ENCODE measurements at regions not wholly inside any gene's neighbourhood (a gene's known extent, or its start where the extent isn't known, plus 50 kb on each side); places are given as distances from the start of the nearest gene placed in this dataset.

DNA sequence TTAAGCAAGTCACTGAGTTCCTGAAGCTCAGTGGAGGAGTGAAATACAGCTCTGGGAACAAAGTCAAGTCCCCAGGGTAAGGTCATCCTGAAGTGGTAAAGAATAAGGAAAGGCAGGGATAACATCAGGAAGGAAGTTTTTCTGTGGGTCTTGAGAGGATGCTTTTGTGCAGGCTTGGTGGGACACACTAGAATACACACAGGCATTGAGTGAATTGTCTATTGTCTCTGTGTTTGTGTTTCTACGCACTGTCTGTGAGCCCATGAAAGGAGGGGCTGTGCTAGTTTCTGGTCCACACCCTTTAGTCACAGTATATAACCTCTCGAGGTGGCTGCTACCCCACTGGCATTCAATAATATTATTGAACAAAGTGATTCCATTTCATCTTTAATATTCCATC is 95.8 kb upstream of the ABCB5 start:
- H3K79me1 ChIP-seq (ENCODE audit: low read depth in 1 of 2, low read length in 2 of 2) = no peaks in the 10 kb centered on the region
- dilution Hi-C loops (cut with HindIII; ENCODE audit: low sequenced_read_pairs, unreplicated experiment) = no loop called here
- H4K20me1 ChIP-seq (ENCODE audit: insufficient read depth, low read length) = no peaks in the 10 kb centered on the region
- H2BK20ac ChIP-seq (ENCODE audit: low read depth, low read length) = no peak overlapping the region
- H2AFZ ChIP-seq (replicated peaks; ENCODE audit: low read length, poor library complexity) = no peak overlapping the region
- H4K8ac ChIP-seq (ENCODE audit: low read depth in 2 of 2, low read length in 2 of 2) = no peak overlapping the region
- DNase-seq (no peak), ATAC-seq (ENCODE audit: low read depth) (no peak)
- no peaks in the 10 kb centered on the region for H3K9me1 ChIP-seq (ENCODE audit: insufficient read depth, low read length)
- ChIA-PET CTCF (no interaction called here), POLR2A (ENCODE audit: unreplicated experiment) (no interaction called here)
- no peak overlapping the region for H4K5ac ChIP-seq (ENCODE audit: low read depth, low read length)
- no peak overlapping the region for H3K4me3 ChIP-seq (ENCODE audit: insufficient read depth, low read depth, low read length)
- no peak overlapping the region for H3K18ac ChIP-seq (ENCODE audit: low read depth, low read length)
- intact Hi-C loops (cut with micrococcal nuclease) = no loop called here
- no CpG with 5 or more reads among the region's 2 CpGs for WGBS, 2 experiments (ENCODE audit: extremely low coverage in 2 of 2, insufficient read length in 1 of 2)
- no peaks in the 10 kb centered on the region for H3K36me3 ChIP-seq (ENCODE audit: control insufficient read depth, insufficient read depth, low read length)
- H3K4me1 ChIP-seq (ENCODE audit: control insufficient read depth, insufficient read depth, low read length) = no peaks in the 10 kb centered on the region
- H2BK15ac ChIP-seq (ENCODE audit: low read depth, low read length) = no peak overlapping the region
- no peak overlapping the region for H3K14ac ChIP-seq (replicated peaks; ENCODE audit: low read depth, low read length)
- no peak overlapping the region for H3K9ac ChIP-seq (ENCODE audit: low read depth, low read length)
- no peak overlapping the region for H3K4me2 ChIP-seq (ENCODE audit: low read depth, low read length)
- in situ Hi-C loops (cut with MboI; ENCODE audit: low sequenced_read_pairs) = no loop called here
- no peak overlapping the region for H3K23ac ChIP-seq (ENCODE audit: low read depth, low read length)
- no peak overlapping the region for H3K4ac ChIP-seq (ENCODE audit: low read depth, low read length)
- no TSS peak for BruUV-seq (replicated peaks)
- no peak overlapping the region for H2BK5ac ChIP-seq (ENCODE audit: low read depth, low read length, poor library complexity, severe bottlenecking)
- H2BK120ac ChIP-seq (ENCODE audit: low read depth, low read length) = no peak overlapping the region
- no peak overlapping the region for H3K56ac ChIP-seq (ENCODE audit: extremely low read depth, insufficient read depth, low read length)
- H4K91ac ChIP-seq (ENCODE audit: insufficient read depth, low read depth, low read length) = no peak overlapping the region
- H2AK5ac ChIP-seq (ENCODE audit: low read depth, low read length) = no peak overlapping the region
- no peaks in the 10 kb centered on the region for H3K9me3 ChIP-seq (ENCODE audit: control insufficient read depth, insufficient read depth, low read length)
- no peak overlapping the region for H2AK9ac ChIP-seq (replicated peaks; ENCODE audit: low read depth, low read length, poor library complexity)
- no peak overlapping the region for H3K27ac ChIP-seq (ENCODE audit: insufficient read depth, low read length)
- TF ChIP-seq NFE2L2 (IDR thresholded peaks at IDR 0.05; ENCODE audit: low read depth, low read length) (no peak), MAFK (IDR thresholded peaks at IDR 0.05; ENCODE audit: low read depth, low read length) (no peak), RAD21 (IDR thresholded peaks at IDR 0.05; ENCODE audit: low read length) (no peak), SMC3 (IDR thresholded peaks at IDR 0.05; ENCODE audit: low read depth, low read length) (no peak), FOS (IDR thresholded peaks at IDR 0.05; ENCODE audit: low read depth, low read length) (no peak), RCOR1 (IDR thresholded peaks at IDR 0.05; ENCODE audit: insufficient replicate concordance, low read length) (no peak), RFX5 (IDR thresholded peaks at IDR 0.05; ENCODE audit: low read depth, low read length) (no peak), CHD1 (IDR thresholded peaks at IDR 0.05; ENCODE audit: low read depth, low read length) (no peak), BHLHE40 (IDR thresholded peaks at IDR 0.05; ENCODE audit: low read depth, low read length) (no peak)
- TF ChIP-seq, protein P1, sequence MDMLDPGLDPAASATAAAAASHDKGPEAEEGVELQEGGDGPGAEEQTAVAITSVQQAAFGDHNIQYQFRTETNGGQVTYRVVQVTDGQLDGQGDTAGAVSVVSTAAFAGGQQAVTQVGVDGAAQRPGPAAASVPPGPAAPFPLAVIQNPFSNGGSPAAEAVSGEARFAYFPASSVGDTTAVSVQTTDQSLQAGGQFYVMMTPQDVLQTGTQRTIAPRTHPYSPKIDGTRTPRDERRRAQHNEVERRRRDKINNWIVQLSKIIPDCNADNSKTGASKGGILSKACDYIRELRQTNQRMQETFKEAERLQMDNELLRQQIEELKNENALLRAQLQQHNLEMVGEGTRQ (IDR thresholded peaks at IDR 0.05; ENCODE audit: low read depth, low read length) = no peak
- TF ChIP-seq, protein P2, sequence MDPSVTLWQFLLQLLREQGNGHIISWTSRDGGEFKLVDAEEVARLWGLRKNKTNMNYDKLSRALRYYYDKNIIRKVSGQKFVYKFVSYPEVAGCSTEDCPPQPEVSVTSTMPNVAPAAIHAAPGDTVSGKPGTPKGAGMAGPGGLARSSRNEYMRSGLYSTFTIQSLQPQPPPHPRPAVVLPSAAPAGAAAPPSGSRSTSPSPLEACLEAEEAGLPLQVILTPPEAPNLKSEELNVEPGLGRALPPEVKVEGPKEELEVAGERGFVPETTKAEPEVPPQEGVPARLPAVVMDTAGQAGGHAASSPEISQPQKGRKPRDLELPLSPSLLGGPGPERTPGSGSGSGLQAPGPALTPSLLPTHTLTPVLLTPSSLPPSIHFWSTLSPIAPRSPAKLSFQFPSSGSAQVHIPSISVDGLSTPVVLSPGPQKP (IDR thresholded peaks at IDR 0.05; ENCODE audit: borderline replicate concordance, low read depth, low read length) = no peak
- no peaks in the 10 kb centered on the region for H3K27me3 ChIP-seq (ENCODE audit: control insufficient read depth, insufficient read depth, low read length)
